Large intestine (tissue), 3 donors: ENCODE measurements at regions not wholly inside any gene's neighbourhood (a gene's known extent, or its start where the extent isn't known, plus 50 kb on each side); places are given as distances from the start of the nearest gene placed in this dataset.

Experiments used
- DNase-seq, 2 donors: peaks; one replicate each; pipeline versions ENCODE4 v3.0.0 to v3.0.0-alpha.2; 2013
- H3K27ac ChIP-seq: one replicate; pipeline ENCODE4 v1.5.1; 2013; ENCODE audit warnings: low read length
- H3K27me3 ChIP-seq: 2 replicates; pipeline ENCODE4 v1.6.1; 2013; ENCODE audit warnings: low read length; ENCODE audit not compliant: control insufficient read depth, insufficient read depth
- H3K36me3 ChIP-seq: 2 replicates; pipeline ENCODE4 v1.6.1; 2013; ENCODE audit warnings: low read length; ENCODE audit not compliant: control insufficient read depth, insufficient read depth
- H3K4me1 ChIP-seq: one replicate; pipeline ENCODE4 v1.6.1; 2013; ENCODE audit warnings: low read length; ENCODE audit not compliant: control insufficient read depth, insufficient read depth
- H3K4me3 ChIP-seq: one replicate; pipeline ENCODE4 v1.5.1; 2013; ENCODE audit warnings: low read length
- H3K9me3 ChIP-seq: one replicate; pipeline ENCODE4 v1.6.1; 2013; ENCODE audit warnings: mild to moderate bottlenecking, low read depth, low read length, moderate library complexity; ENCODE audit not compliant: control insufficient read depth
- whole genome bisulfite sequencing: methylation state at CpG from one replicate; pipeline ENCODE4 v1.1.5; 2013; ENCODE audit warnings: low lambda C conversion rate; ENCODE audit not compliant: insufficient coverage; 5-methylcytosine and 5-hydroxymethylcytosine counted together

- Histone ChIP-seq H3K4me3 (no peak overlapping the region), H3K27me3 (peaks cover 4% of the 10 kb centered on the region), H3K36me3 (no peaks in the 10 kb centered on the region), H3K27ac (no peak overlapping the region), H3K9me3 (no peaks in the 10 kb centered on the region), H3K4me1 (no peaks in the 10 kb centered on the region)
- no peak for DNase-seq
These were observed 57.6 kb upstream of the PMEPA1 start for GRCh38 chr20:57767441-57767840.

- DNase-seq, result no peak
- 71% methylated on average over 3 of the region's 4 CpGs for WGBS
These were observed 53.4 kb upstream of the PMEPA1 start for GRCh38 chr20:57763235-57763595.

GRCh38 chr20:57762531-57763234, 52.9 kb upstream of the PMEPA1 start:
- Histone ChIP-seq H3K9me3 (no peaks in the 10 kb centered on the region), H3K27ac (no peak overlapping the region), H3K4me1 (no peaks in the 10 kb centered on the region), H3K4me3 (no peak overlapping the region), H3K36me3 (no peaks in the 10 kb centered on the region), H3K27me3 (no peaks in the 10 kb centered on the region)
- no CpG with 5 or more reads among the region's 8 CpGs for WGBS
- DNase-seq, result no peak

More at GRCh38 chr20:57763235-57763595, 53.4 kb upstream of the PMEPA1 start:
- H3K4me1 ChIP-seq, result no peaks in the 10 kb centered on the region
- no peak overlapping the region for H3K27ac ChIP-seq
- H3K36me3 ChIP-seq, result no peaks in the 10 kb centered on the region
- H3K27me3 ChIP-seq, result no peaks in the 10 kb centered on the region
- no peak overlapping the region for H3K4me3 ChIP-seq
- H3K9me3 ChIP-seq, result no peaks in the 10 kb centered on the region

- Histone ChIP-seq H3K4me3 (no peak overlapping the region), H3K36me3 (no peaks in the 10 kb centered on the region), H3K27me3 (no peaks in the 10 kb centered on the region), H3K9me3 (no peaks in the 10 kb centered on the region), H3K4me1 (no peaks in the 10 kb centered on the region), H3K27ac (no peak overlapping the region)
- no peak for DNase-seq
- WGBS, result no CpG with 5 or more reads among the region's 3 CpGs
These were observed 51.6 kb upstream of the PMEPA1 start for GRCh38 chr20:57761413-57761734.

GRCh38 chr20:57760698-57761412, 51.0 kb upstream of the PMEPA1 start:
- 100% methylated on average over 1 of the region's 4 CpGs for WGBS
- H3K27ac ChIP-seq, result no peak overlapping the region
- H3K36me3 ChIP-seq, result no peaks in the 10 kb centered on the region
- no peaks in the 10 kb centered on the region for H3K9me3 ChIP-seq
- no peak overlapping the region for H3K4me3 ChIP-seq
- no peak for DNase-seq
- no peaks in the 10 kb centered on the region for H3K27me3 ChIP-seq
- no peaks in the 10 kb centered on the region for H3K4me1 ChIP-seq

GRCh38 chr20:57759724-57760123, 49.9 kb upstream of the PMEPA1 start:
- DNase-seq, result no peak
- no CpG with 5 or more reads among the region's 4 CpGs for WGBS
- no peaks in the 10 kb centered on the region for H3K4me1 ChIP-seq
- H3K9me3 ChIP-seq, result no peaks in the 10 kb centered on the region
- H3K4me3 ChIP-seq, result no peak overlapping the region
- no peaks in the 10 kb centered on the region for H3K36me3 ChIP-seq
- H3K27ac ChIP-seq, result no peak overlapping the region
- no peaks in the 10 kb centered on the region for H3K27me3 ChIP-seq
